Mucosa of rectum (tissue), 2 donors: ENCODE measurements at regions not wholly inside any gene's neighbourhood (a gene's known extent, or its start where the extent isn't known, plus 50 kb on each side); places are given as distances from the start of the nearest gene placed in this dataset.
"Not testable (repeated sequence)": the region's sequence is repeated elsewhere in the genome, so short reads cannot be mapped to it uniquely, and the experiment has no call there.

Experiments
- H3K27ac ChIP-seq, 2 donors: one replicate each; pipeline ENCODE4 v1.7.0; 2013; ENCODE audit warnings: inconsistent platforms in 2 of 2, low read depth in 2 of 2, low read length in 2 of 2
- H3K27me3 ChIP-seq, 2 donors: one replicate each; pipeline ENCODE4 v1.7.0; 2013; ENCODE audit warnings: low read length in 2 of 2; ENCODE audit not compliant: control insufficient read depth in 2 of 2, insufficient read depth in 2 of 2
- H3K36me3 ChIP-seq, 2 donors: one replicate each; pipeline ENCODE4 v1.7.0; 2013; ENCODE audit warnings: low read length in 2 of 2; ENCODE audit not compliant: control insufficient read depth in 2 of 2, insufficient read depth in 2 of 2
- H3K4me1 ChIP-seq, 2 donors: one replicate each; pipeline ENCODE4 v1.7.0; 2013; ENCODE audit warnings: low read length in 2 of 2, mild to moderate bottlenecking in 1 of 2; ENCODE audit not compliant: control insufficient read depth in 2 of 2, insufficient read depth in 2 of 2
- H3K4me3 ChIP-seq, 2 donors: one replicate each; pipeline ENCODE4 v1.7.0; 2013; ENCODE audit warnings: low read length in 2 of 2
- H3K9ac ChIP-seq, 2 donors: one replicate each; pipeline ENCODE4 v1.7.0; 2013; ENCODE audit warnings: low read length in 2 of 2, low read depth in 1 of 2, mild to moderate bottlenecking in 1 of 2
- H3K9me3 ChIP-seq, 2 donors: one replicate each; pipeline ENCODE4 v1.7.0; 2013; ENCODE audit warnings: low read length in 2 of 2; ENCODE audit not compliant: control insufficient read depth in 2 of 2
- donor health status: healthy.
- donor health status: Normal muscosa, but diverticular disease.

- H3K36me3 ChIP-seq: no peaks in the 10 kb centered on the region
- H3K27ac ChIP-seq: no peak overlapping the region
- no peak overlapping the region for H3K4me3 ChIP-seq
- H3K9ac ChIP-seq: no peak overlapping the region
- no peaks in the 10 kb centered on the region for H3K27me3 ChIP-seq
- no peaks in the 10 kb centered on the region for H3K4me1 ChIP-seq
- no peaks in the 10 kb centered on the region for H3K9me3 ChIP-seq
Observed at GRCh38 chr1:96427616-96428015, 294.0 kb upstream of the PTBP2 start.

- Histone ChIP-seq H3K27me3 (no peaks in the 10 kb centered on the region), H3K27ac (no peak overlapping the region), H3K4me3 (no peak overlapping the region), H3K36me3 (no peaks in the 10 kb centered on the region), H3K9ac (no peak overlapping the region), H3K4me1 (no peaks in the 10 kb centered on the region), H3K9me3 (no peaks in the 10 kb centered on the region)
Observed at GRCh38 chr1:96445302-96445701, 276.3 kb upstream of the PTBP2 start.

GRCh38 chr1:96464066-96464465, 257.5 kb upstream of the PTBP2 start:
- H3K9me3 ChIP-seq: no peaks in the 10 kb centered on the region
- H3K36me3 ChIP-seq: no peaks in the 10 kb centered on the region
- no peaks in the 10 kb centered on the region for H3K4me1 ChIP-seq
- no peaks in the 10 kb centered on the region for H3K27me3 ChIP-seq
- no peak overlapping the region for H3K9ac ChIP-seq
- no peak overlapping the region for H3K27ac ChIP-seq
- H3K4me3 ChIP-seq: no peak overlapping the region

- Histone ChIP-seq H3K4me3 (no peak overlapping the region), H3K36me3 (no peaks in the 10 kb centered on the region), H3K27me3 (no peaks in the 10 kb centered on the region), H3K9me3 (no peaks in the 10 kb centered on the region), H3K27ac (no peak overlapping the region), H3K4me1 (no peaks in the 10 kb centered on the region), H3K9ac (no peak overlapping the region)
Observed at GRCh38 chr1:96464522-96464921, 257.1 kb upstream of the PTBP2 start.

- no peaks in the 10 kb centered on the region for H3K9me3 ChIP-seq
- H3K4me3 ChIP-seq: no peak overlapping the region
- no peak overlapping the region for H3K9ac ChIP-seq
- no peaks in the 10 kb centered on the region for H3K27me3 ChIP-seq
- no peaks in the 10 kb centered on the region for H3K36me3 ChIP-seq
- no peak overlapping the region for H3K27ac ChIP-seq
- H3K4me1 ChIP-seq: no peaks in the 10 kb centered on the region
Observed at GRCh38 chr1:96464991-96465390, 256.6 kb upstream of the PTBP2 start.

- H3K27me3 ChIP-seq: no peaks in the 10 kb centered on the region
- no peak overlapping the region for H3K9ac ChIP-seq
- H3K36me3 ChIP-seq: no peaks in the 10 kb centered on the region
- H3K4me1 ChIP-seq: no peaks in the 10 kb centered on the region
- H3K9me3 ChIP-seq: no peaks in the 10 kb centered on the region
- H3K4me3 ChIP-seq: no peak overlapping the region
- H3K27ac ChIP-seq: no peak overlapping the region
Observed at GRCh38 chr1:96465441-96465840, 256.1 kb upstream of the PTBP2 start.

GRCh38 chr1:96466842-96467241, 254.7 kb upstream of the PTBP2 start:
- Histone ChIP-seq H3K4me1 (no peaks in the 10 kb centered on the region), H3K9me3 (no peaks in the 10 kb centered on the region), H3K36me3 (no peaks in the 10 kb centered on the region), H3K4me3 (no peak overlapping the region), H3K9ac (no peak overlapping the region), H3K27me3 (no peaks in the 10 kb centered on the region), H3K27ac (no peak overlapping the region)

GRCh38 chr1:96469726-96470125, 251.9 kb upstream of the PTBP2 start:
- not testable (repeated sequence) for H3K27me3 ChIP-seq, H3K4me3 ChIP-seq, H3K36me3 ChIP-seq, H3K4me1 ChIP-seq, H3K27ac ChIP-seq, H3K9me3 ChIP-seq, H3K9ac ChIP-seq

- Histone ChIP-seq H3K27me3 (no peaks in the 10 kb centered on the region), H3K36me3 (no peaks in the 10 kb centered on the region), H3K9me3 (no peaks in the 10 kb centered on the region), H3K4me3 (no peak overlapping the region), H3K4me1 (no peaks in the 10 kb centered on the region), H3K9ac (no peak overlapping the region), H3K27ac (no peak overlapping the region)
Observed at GRCh38 chr1:96472471-96472870, 249.1 kb upstream of the PTBP2 start.

- Histone ChIP-seq H3K9me3 (no peaks in the 10 kb centered on the region), H3K4me1 (no peaks in the 10 kb centered on the region), H3K4me3 (no peak overlapping the region), H3K36me3 (no peaks in the 10 kb centered on the region), H3K27ac (no peak overlapping the region), H3K27me3 (no peaks in the 10 kb centered on the region), H3K9ac (no peak overlapping the region)
Observed at GRCh38 chr1:96473791-96474434, 247.7 kb upstream of the PTBP2 start.
